GM19395 (cell line): ENCODE measurements at regions not wholly inside any gene's neighbourhood (a gene's known extent, or its start where the extent isn't known, plus 50 kb on each side); places are given as distances from the start of the nearest gene placed in this dataset.

Source experiments
- ATAC-seq: cut with Tn5 transposase; IDR thresholded peaks from one replicate; pipeline ENCODE4 v1.9.1; 2021; ENCODE audit warnings: mild to moderate bottlenecking, moderate library complexity; ENCODE audit not compliant: unreplicated experiment

- ATAC-seq: no peak
These were observed 103.0 kb upstream of the NUDT6 start for GRCh38 chr4:123025398-123025797.

- peak; percentile 58 for ATAC-seq
These were observed 103.6 kb upstream of the NUDT6 start for GRCh38 chr4:123026015-123026414.

GRCh38 chr4:123031664-123032063, 109.3 kb upstream of the NUDT6 start:
- no peak for ATAC-seq

GRCh38 chr4:123034023-123034422, 111.6 kb upstream of the NUDT6 start:
- ATAC-seq: no peak

- ATAC-seq: no peak
These were observed 112.8 kb upstream of the NUDT6 start for GRCh38 chr4:123035239-123035638.

- ATAC-seq: no peak
These were observed 115.4 kb upstream of the NUDT6 start for GRCh38 chr4:123037804-123038203.

- ATAC-seq: no peak
These were observed 119.7 kb upstream of the NUDT6 start for GRCh38 chr4:123042095-123042494.

- ATAC-seq: no peak
These were observed 120.6 kb upstream of the NUDT6 start for GRCh38 chr4:123043013-123043412.

- ATAC-seq: no peak
These were observed 121.5 kb upstream of the NUDT6 start for GRCh38 chr4:123043793-123044425.

GRCh38 chr4:123046096-123046495, 123.7 kb upstream of the NUDT6 start:
- ATAC-seq: no peak

GRCh38 chr4:123050018-123050417, 127.6 kb upstream of the NUDT6 start:
- ATAC-seq: no peak

- ATAC-seq: no peak
These were observed 129.6 kb upstream of the NUDT6 start for GRCh38 chr4:123052007-123052406.

- no peak for ATAC-seq
These were observed 133.5 kb upstream of the NUDT6 start for GRCh38 chr4:123055943-123056342.

GRCh38 chr4:123060039-123060770, 137.8 kb upstream of the NUDT6 start:
- no peak for ATAC-seq

GRCh38 chr4:123064390-123064789, 142.0 kb upstream of the NUDT6 start:
- no peak for ATAC-seq

GRCh38 chr4:123068081-123068480, 145.7 kb upstream of the NUDT6 start:
- ATAC-seq: no peak

- ATAC-seq: no peak
These were observed 149.7 kb upstream of the NUDT6 start for GRCh38 chr4:123072060-123072459.

- ATAC-seq: peak; percentile 55
These were observed 151.3 kb upstream of the NUDT6 start for GRCh38 chr4:123073650-123074049.

- ATAC-seq: no peak
These were observed 154.9 kb upstream of the NUDT6 start for GRCh38 chr4:123077330-123077729.

- ATAC-seq: no peak
These were observed 159.6 kb upstream of the NUDT6 start for GRCh38 chr4:123081971-123082370.

- ATAC-seq: no peak
These were observed 161.2 kb upstream of the NUDT6 start for GRCh38 chr4:123083646-123084045.

- ATAC-seq: no peak
These were observed 166.1 kb upstream of the NUDT6 start for GRCh38 chr4:123088501-123088900.

- ATAC-seq: no peak
These were observed 168.5 kb upstream of the NUDT6 start for GRCh38 chr4:123090886-123091285.
